Body of pancreas (tissue), 4 donors: ENCODE measurements at regions not wholly inside any gene's neighbourhood (a gene's known extent, or its start where the extent isn't known, plus 50 kb on each side); places are given as distances from the start of the nearest gene placed in this dataset.

ENCODE experiments used
- POLR2A ChIP-seq, 3 donors: fragments of 450-650 bp; IDR thresholded peaks; one replicate each; pipeline ENCODE4 v1.6.1; 2016; ENCODE audit warnings: antibody characterized with exemption in 3 of 3, mild to moderate bottlenecking in 2 of 3
- TF ChIP-seq, protein P1 (sequence below), 7 experiments: fragments of 450-650 bp in 4 of 7; fragments of 200-600 bp in 3 of 7; sonication (generic) in 3 of 7; IDR thresholded peaks; one replicate each; pipeline ENCODE4 v1.5.1; 2016 to 2019; ENCODE audit warnings: antibody characterized with exemption in 7 of 7

DNA sequence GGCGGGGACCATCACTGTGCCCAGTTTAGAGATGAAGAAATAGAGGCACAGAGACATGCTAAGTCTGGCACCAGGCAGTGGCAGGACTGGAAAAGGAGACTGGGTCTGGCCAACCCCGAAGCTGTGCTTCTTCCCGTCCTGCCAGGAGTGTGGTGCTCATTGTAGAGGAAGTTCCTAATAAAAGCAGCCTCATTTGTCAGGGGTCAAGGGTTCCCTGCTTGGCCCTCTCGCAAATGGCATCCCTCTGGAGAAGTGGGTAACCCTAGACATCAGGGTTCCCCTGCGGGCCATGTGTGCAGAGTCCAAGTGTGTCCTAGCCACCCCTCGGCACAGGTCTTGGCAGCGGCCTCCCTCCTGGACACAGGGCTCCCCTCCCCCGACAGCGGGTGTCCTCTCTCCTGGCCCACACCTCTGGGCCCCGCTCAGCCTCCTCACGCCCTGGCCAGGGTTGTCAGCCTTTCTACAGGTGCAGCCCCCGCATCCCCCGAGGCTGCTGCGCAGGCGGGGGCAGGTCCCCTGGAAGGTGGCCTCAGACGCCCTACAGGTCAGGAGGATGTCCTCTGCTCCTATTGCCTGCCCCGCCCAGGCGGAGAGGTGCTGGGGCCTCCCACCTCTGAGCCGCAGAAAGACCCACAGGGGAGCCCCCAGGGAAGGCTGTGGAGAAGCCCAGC, 61.8 kb upstream of the PRR20G start:
- TF ChIP-seq, protein P1, sequence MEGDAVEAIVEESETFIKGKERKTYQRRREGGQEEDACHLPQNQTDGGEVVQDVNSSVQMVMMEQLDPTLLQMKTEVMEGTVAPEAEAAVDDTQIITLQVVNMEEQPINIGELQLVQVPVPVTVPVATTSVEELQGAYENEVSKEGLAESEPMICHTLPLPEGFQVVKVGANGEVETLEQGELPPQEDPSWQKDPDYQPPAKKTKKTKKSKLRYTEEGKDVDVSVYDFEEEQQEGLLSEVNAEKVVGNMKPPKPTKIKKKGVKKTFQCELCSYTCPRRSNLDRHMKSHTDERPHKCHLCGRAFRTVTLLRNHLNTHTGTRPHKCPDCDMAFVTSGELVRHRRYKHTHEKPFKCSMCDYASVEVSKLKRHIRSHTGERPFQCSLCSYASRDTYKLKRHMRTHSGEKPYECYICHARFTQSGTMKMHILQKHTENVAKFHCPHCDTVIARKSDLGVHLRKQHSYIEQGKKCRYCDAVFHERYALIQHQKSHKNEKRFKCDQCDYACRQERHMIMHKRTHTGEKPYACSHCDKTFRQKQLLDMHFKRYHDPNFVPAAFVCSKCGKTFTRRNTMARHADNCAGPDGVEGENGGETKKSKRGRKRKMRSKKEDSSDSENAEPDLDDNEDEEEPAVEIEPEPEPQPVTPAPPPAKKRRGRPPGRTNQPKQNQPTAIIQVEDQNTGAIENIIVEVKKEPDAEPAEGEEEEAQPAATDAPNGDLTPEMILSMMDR (IDR thresholded peaks at IDR 0.05) = no peak
- no peak for TF ChIP-seq POLR2A (IDR thresholded peaks at IDR 0.05)
